ENCODE measurements at regions not wholly inside any gene's neighbourhood (a gene's known extent, or its start where the extent isn't known, plus 50 kb on each side); places are given as distances from the start of the nearest gene placed in this dataset.

DNA sequence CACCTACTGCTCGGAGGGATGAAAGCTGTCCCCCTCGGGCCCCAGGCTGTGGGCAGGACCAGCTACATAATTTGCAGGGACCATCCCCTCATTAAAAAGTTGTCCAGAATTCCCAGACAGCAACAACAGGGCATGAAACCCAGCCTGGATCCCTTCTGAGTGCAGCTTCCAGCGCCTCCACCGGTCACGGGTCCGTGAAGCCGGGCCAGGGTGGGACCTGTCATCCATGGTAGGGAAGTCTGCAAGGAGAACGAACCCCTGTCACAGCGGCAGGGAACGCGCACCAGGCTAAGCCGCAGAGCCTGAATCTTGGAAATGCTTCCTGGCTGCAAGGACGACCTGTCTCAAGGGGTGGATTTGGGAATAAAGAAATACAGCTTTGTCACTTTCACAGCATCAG, 214.2 kb downstream of the RBFOX3 start:
- Histone ChIP-seq H3K27me3 (ENCODE audit: low read length) (no peaks in the 10 kb centered on the region), H3F3A (ENCODE audit: insufficient read depth) (no peaks in the 10 kb centered on the region)

DNA sequence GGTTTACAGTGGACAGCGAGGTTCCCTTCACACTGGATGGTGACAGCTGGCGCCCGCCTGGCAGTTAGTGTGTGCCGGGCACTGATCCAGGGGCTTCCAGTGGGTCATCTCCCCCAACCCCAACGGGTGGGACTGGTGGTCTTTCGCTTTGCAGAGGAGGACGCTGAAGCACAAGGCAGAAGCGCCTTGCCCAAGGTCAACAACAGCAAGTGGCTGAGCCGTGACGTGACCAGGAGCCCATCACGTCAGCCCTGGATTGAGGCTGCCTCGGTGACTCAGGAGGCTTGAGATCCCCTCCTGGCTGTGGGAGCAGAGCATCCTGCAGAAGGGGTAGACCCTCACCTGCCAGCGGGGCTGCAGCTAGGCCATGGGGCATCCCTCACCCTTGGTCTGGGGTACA, 215.3 kb downstream of the RBFOX3 start:
- H3K27ac ChIP-seq (ENCODE audit: low read depth, low read length): no peak overlapping the region
- H3K36me3 ChIP-seq (ENCODE audit: low read length): no peaks in the 10 kb centered on the region
- H3K27me3 ChIP-seq (ENCODE audit: low read length): no peaks in the 10 kb centered on the region
- H3K79me2 ChIP-seq (ENCODE audit: insufficient read depth, low read length): no peaks in the 10 kb centered on the region
- no peak overlapping the region for H3K4me3 ChIP-seq (ENCODE audit: insufficient read depth, low read length, poor library complexity, severe bottlenecking)
- H4K20me1 ChIP-seq (ENCODE audit: low read depth, low read length): no peaks in the 10 kb centered on the region
- H3F3A ChIP-seq (ENCODE audit: insufficient read depth): no peaks in the 10 kb centered on the region
- no peaks in the 10 kb centered on the region for H3K9me3 ChIP-seq (ENCODE audit: insufficient read depth, low read length)
- no peak for TF ChIP-seq EZH2phosphoT487 (conservative IDR thresholded peaks at IDR 0.05; ENCODE audit: low read length)
- TF ChIP-seq CTCF (IDR thresholded peaks at IDR 0.05; ENCODE audit: insufficient read depth, low read length, poor library complexity, severe bottlenecking): no peak
- no peaks in the 10 kb centered on the region for H3K9me2 ChIP-seq (replicated peaks; ENCODE audit: insufficient read depth, low read length)
- H3K4me2 ChIP-seq (ENCODE audit: low read depth, low read length, poor library complexity, severe bottlenecking): no peak overlapping the region
- H3K9ac ChIP-seq (ENCODE audit: low read length): no peak overlapping the region
- H2AFZ ChIP-seq (ENCODE audit: low read depth, low read length, severe bottlenecking): no peak overlapping the region

More for the DNA sequence above, 214.2 kb downstream of the RBFOX3 start:
- no peak overlapping the region for H3K9ac ChIP-seq (ENCODE audit: low read length)
- no peaks in the 10 kb centered on the region for H3K9me2 ChIP-seq (replicated peaks; ENCODE audit: insufficient read depth, low read length)
- H4K20me1 ChIP-seq (ENCODE audit: low read depth, low read length): no peaks in the 10 kb centered on the region
- no peaks in the 10 kb centered on the region for H3K36me3 ChIP-seq (ENCODE audit: low read length)
- H3K9me3 ChIP-seq (ENCODE audit: insufficient read depth, low read length): no peaks in the 10 kb centered on the region
- no peak overlapping the region for H3K27ac ChIP-seq (ENCODE audit: low read depth, low read length)
- H3K79me2 ChIP-seq (ENCODE audit: insufficient read depth, low read length): no peaks in the 10 kb centered on the region
- no peak overlapping the region for H2AFZ ChIP-seq (ENCODE audit: low read depth, low read length, severe bottlenecking)
- no peak overlapping the region for H3K4me2 ChIP-seq (ENCODE audit: low read depth, low read length, poor library complexity, severe bottlenecking)
- no peak overlapping the region for H3K4me3 ChIP-seq (ENCODE audit: insufficient read depth, low read length, poor library complexity, severe bottlenecking)
- TF ChIP-seq EZH2phosphoT487 (conservative IDR thresholded peaks at IDR 0.05; ENCODE audit: low read length): no peak
- TF ChIP-seq CTCF (IDR thresholded peaks at IDR 0.05; ENCODE audit: insufficient read depth, low read length, poor library complexity, severe bottlenecking): no peak

DNA sequence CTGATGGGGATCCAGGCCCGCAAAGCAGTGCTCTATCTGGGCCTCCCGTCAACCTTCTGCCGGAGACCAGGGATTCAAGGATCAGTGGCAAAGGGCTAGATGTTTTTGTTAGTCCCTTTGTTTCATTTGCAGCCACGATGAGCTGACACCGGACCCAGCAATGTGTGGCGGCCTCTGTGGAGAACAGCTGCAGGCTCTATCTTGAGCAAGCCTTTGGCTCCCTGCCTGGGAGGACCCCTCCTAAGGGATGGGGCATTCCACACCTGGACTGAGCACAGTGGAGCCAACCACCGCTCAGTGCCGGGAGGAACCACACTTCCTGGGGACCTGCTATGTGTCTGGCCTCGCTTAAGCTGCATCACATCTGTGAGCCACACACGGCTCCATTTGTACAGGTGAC, 215.8 kb downstream of the RBFOX3 start:
- H3K9me2 ChIP-seq (replicated peaks; ENCODE audit: insufficient read depth, low read length): no peaks in the 10 kb centered on the region
- no peak overlapping the region for H2AFZ ChIP-seq (ENCODE audit: low read depth, low read length, severe bottlenecking)
- H3F3A ChIP-seq (ENCODE audit: insufficient read depth): no peaks in the 10 kb centered on the region
- no peaks in the 10 kb centered on the region for H4K20me1 ChIP-seq (ENCODE audit: low read depth, low read length)
- no peak for TF ChIP-seq CTCF (IDR thresholded peaks at IDR 0.05; ENCODE audit: insufficient read depth, low read length, poor library complexity, severe bottlenecking)
- TF ChIP-seq EZH2phosphoT487 (conservative IDR thresholded peaks at IDR 0.05; ENCODE audit: low read length): no peak
- H3K27ac ChIP-seq (ENCODE audit: low read depth, low read length): no peak overlapping the region
- no peak overlapping the region for H3K4me2 ChIP-seq (ENCODE audit: low read depth, low read length, poor library complexity, severe bottlenecking)
- H3K9me3 ChIP-seq (ENCODE audit: insufficient read depth, low read length): no peaks in the 10 kb centered on the region
- no peaks in the 10 kb centered on the region for H3K79me2 ChIP-seq (ENCODE audit: insufficient read depth, low read length)
- H3K9ac ChIP-seq (ENCODE audit: low read length): no peak overlapping the region
- no peak overlapping the region for H3K4me3 ChIP-seq (ENCODE audit: insufficient read depth, low read length, poor library complexity, severe bottlenecking)
- no peaks in the 10 kb centered on the region for H3K36me3 ChIP-seq (ENCODE audit: low read length)
- H3K27me3 ChIP-seq (ENCODE audit: low read length): no peaks in the 10 kb centered on the region

Data from SU-DHL-6 (cell line).